T-helper 2 cell treated with Interferon-gamma antibody and Interleukin-4, amounts not matched to agents 100 ng/mL and 5 ng/mL, for 36 hours (primary cell): ENCODE measurements at regions not wholly inside any gene's neighbourhood (a gene's known extent, or its start where the extent isn't known, plus 50 kb on each side); places are given as distances from the start of the nearest gene placed in this dataset.
"Not testable (repeated sequence)": the region's sequence is repeated elsewhere in the genome, so short reads cannot be mapped to it uniquely, and the experiment has no call there.

Source experiments
- intact Hi-C: fragments of 100-400 bp; cut with micrococcal nuclease; formaldehyde crosslinking; loops from one replicate; pipeline ENCODE4 v1.15.1; 2023

GRCh38 chr5:93359296-93359959, 221.6 kb downstream of the NR2F1-AS1 start:
- intact Hi-C loops, result no loop called here

- intact Hi-C loops, result no loop called here
These were observed 222.8 kb downstream of the NR2F1-AS1 start for GRCh38 chr5:93358176-93358575.

GRCh38 chr5:93357686-93358085, 223.3 kb downstream of the NR2F1-AS1 start:
- intact Hi-C loops, result no loop called here

- intact Hi-C loops, result no loop called here
These were observed 225.3 kb downstream of the NR2F1-AS1 start for GRCh38 chr5:93355691-93356090.

- intact Hi-C loops, result no loop called here
These were observed 228.8 kb downstream of the NR2F1-AS1 start for GRCh38 chr5:93352186-93352585.

- intact Hi-C loops, result no loop called here
These were observed 231.4 kb downstream of the NR2F1-AS1 start for GRCh38 chr5:93349613-93350012.

GRCh38 chr5:93348231-93348630, 232.8 kb downstream of the NR2F1-AS1 start:
- intact Hi-C loops, result no loop called here

GRCh38 chr5:93346850-93347249, 234.2 kb downstream of the NR2F1-AS1 start:
- intact Hi-C loops, result not testable (repeated sequence)

- intact Hi-C loops, result no loop called here
These were observed 234.7 kb downstream of the NR2F1-AS1 start for GRCh38 chr5:93346301-93346700.

- intact Hi-C loops, result no loop called here
These were observed 237.4 kb downstream of the NR2F1-AS1 start for GRCh38 chr5:93343570-93343969.

GRCh38 chr5:93342563-93343061, 238.4 kb downstream of the NR2F1-AS1 start:
- intact Hi-C loops, result no loop called here

- intact Hi-C loops, result no loop called here
These were observed 240.1 kb downstream of the NR2F1-AS1 start for GRCh38 chr5:93340881-93341280.

GRCh38 chr5:93337138-93337537, 243.9 kb downstream of the NR2F1-AS1 start:
- intact Hi-C loops, result no loop called here

GRCh38 chr5:93336330-93337110, 244.5 kb downstream of the NR2F1-AS1 start:
- intact Hi-C loops, result no loop called here

GRCh38 chr5:93331863-93332262, 249.2 kb downstream of the NR2F1-AS1 start:
- intact Hi-C loops, result no loop called here

- intact Hi-C loops, result no loop called here
These were observed 249.8 kb downstream of the NR2F1-AS1 start for GRCh38 chr5:93331241-93331640.

- intact Hi-C loops, result no loop called here
These were observed 250.5 kb downstream of the NR2F1-AS1 start for GRCh38 chr5:93330506-93330905.

- intact Hi-C loops, result no loop called here
These were observed 251.3 kb downstream of the NR2F1-AS1 start for GRCh38 chr5:93329756-93330155.

GRCh38 chr5:93328833-93329232, 252.2 kb downstream of the NR2F1-AS1 start:
- intact Hi-C loops, result no loop called here

GRCh38 chr5:93327605-93328004, 253.4 kb downstream of the NR2F1-AS1 start:
- intact Hi-C loops, result no loop called here

GRCh38 chr5:93325946-93326345, 255.1 kb downstream of the NR2F1-AS1 start:
- intact Hi-C loops, result no loop called here

- intact Hi-C loops, result no loop called here
These were observed 257.8 kb downstream of the NR2F1-AS1 start for GRCh38 chr5:93322974-93323860.
